BJ (cell line): ENCODE measurements at regions not wholly inside any gene's neighbourhood (a gene's known extent, or its start where the extent isn't known, plus 50 kb on each side); places are given as distances from the start of the nearest gene placed in this dataset.

ENCODE experiments used
- CTCF ChIA-PET: fragments of 350-600 bp; formaldehyde crosslinking; extraction: SDS; loops from one replicate; lab custom pipeline; 2021; ENCODE audit warnings: antibody characterized with exemption, inconsistent platforms; lab: Yijun Ruan, JAX
- POLR2A ChIA-PET: fragments of 300-600 bp; sonication (Branson Sonifier 250); formaldehyde crosslinking; extraction: SDS; loops from one replicate; lab custom pipeline; 2021; ENCODE audit warnings: antibody characterized with exemption; lab: Charles Lee
- DNase-seq: peaks from one replicate; pipeline ENCODE4 v3.0.0-alpha.2; 2011; ENCODE audit warnings: low read depth
- H3K27me3 ChIP-seq: 2 replicates; pipeline ENCODE4 v1.6.0; 2011; ENCODE audit warnings: low read length; ENCODE audit not compliant: control insufficient read depth, insufficient read depth
- H3K36me3 ChIP-seq: 2 replicates; pipeline ENCODE4 v1.5.1; 2011; ENCODE audit warnings: low read length; ENCODE audit not compliant: control insufficient read depth, insufficient read depth
- H3K4me3 ChIP-seq: 2 replicates; pipeline ENCODE4 v1.5.1; 2011; ENCODE audit warnings: low read depth, mild to moderate bottlenecking, control low read depth, low read length
- TF ChIP-seq, protein P1 (sequence below): IDR thresholded peaks from 2 replicates; pipeline ENCODE4 v1.5.1; 2011; ENCODE audit warnings: low read depth, mild to moderate bottlenecking, control low read depth, inconsistent platforms, low read length, moderate library complexity; ENCODE audit not compliant: insufficient read depth

DNA sequence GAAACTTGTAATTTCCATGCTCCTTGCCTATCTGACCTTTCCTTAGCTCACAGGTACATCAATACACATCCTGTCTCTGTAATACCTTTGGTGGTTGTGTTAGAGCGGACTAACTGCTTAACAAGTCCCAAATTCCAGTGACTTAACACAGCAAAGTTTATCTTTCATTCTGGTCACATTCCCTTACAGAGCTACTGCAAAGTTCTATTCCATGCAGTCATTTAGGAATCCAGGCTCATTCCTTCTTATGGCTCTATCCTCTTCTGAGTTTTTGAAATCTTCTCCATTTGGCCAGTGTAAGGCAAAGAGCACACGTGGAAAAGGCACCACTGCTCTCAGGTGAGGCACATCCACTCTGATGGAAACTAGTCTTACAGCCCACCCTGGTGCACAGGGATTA, 238.6 kb upstream of the ANKRD55 start:
- ChIA-PET POLR2A (no interaction called here), CTCF (interaction anchor here (0.9 to 2.7 kb wide), 2 partner anchors 10 to 13 kb away, joined by 3 to 10 read pairs; no protein-coding TSS in a partner anchor)
- Histone ChIP-seq H3K4me3 (no peak overlapping the region), H3K27me3 (no peaks in the 10 kb centered on the region), H3K36me3 (no peaks in the 10 kb centered on the region)
- TF ChIP-seq, protein P1, sequence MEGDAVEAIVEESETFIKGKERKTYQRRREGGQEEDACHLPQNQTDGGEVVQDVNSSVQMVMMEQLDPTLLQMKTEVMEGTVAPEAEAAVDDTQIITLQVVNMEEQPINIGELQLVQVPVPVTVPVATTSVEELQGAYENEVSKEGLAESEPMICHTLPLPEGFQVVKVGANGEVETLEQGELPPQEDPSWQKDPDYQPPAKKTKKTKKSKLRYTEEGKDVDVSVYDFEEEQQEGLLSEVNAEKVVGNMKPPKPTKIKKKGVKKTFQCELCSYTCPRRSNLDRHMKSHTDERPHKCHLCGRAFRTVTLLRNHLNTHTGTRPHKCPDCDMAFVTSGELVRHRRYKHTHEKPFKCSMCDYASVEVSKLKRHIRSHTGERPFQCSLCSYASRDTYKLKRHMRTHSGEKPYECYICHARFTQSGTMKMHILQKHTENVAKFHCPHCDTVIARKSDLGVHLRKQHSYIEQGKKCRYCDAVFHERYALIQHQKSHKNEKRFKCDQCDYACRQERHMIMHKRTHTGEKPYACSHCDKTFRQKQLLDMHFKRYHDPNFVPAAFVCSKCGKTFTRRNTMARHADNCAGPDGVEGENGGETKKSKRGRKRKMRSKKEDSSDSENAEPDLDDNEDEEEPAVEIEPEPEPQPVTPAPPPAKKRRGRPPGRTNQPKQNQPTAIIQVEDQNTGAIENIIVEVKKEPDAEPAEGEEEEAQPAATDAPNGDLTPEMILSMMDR, result no peak
- DNase-seq, result no peak

- ChIA-PET POLR2A (no interaction called here), CTCF (interaction anchor here (0.6 to 2.7 kb wide), 5 partner anchors 10 to 43 kb away, joined by 3 to 10 read pairs (median 3); no protein-coding TSS in a partner anchor)
- H3K36me3 ChIP-seq, result no peaks in the 10 kb centered on the region
- TF ChIP-seq, protein P1, result no peak
- no peak for DNase-seq
- H3K4me3 ChIP-seq, result no peak overlapping the region
- no peaks in the 10 kb centered on the region for H3K27me3 ChIP-seq
Observed at GRCh38 chr5:56470007-56470406, 236.9 kb upstream of the ANKRD55 start.

DNA sequence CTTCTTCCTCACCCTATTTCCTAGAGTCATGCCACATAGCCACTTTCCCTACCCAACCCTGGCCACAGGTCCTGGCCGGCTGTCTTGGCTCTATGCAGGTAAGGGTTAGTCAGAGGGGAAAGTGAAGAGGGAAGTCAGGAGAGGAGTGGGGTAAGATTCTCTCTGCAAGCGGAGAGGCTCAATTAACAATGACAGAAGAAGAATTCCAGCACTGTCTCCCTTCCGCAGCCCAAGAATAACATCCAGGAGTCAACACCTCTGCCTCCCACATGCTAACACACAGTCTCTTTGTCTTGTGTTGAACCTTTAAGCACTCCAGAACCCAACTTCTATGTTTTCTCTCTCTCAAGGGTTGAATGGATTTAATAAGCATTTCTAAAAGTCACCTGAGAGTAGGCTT, 235.1 kb upstream of the ANKRD55 start:
- TF ChIP-seq, protein P1, result no peak
- H3K27me3 ChIP-seq, result no peaks in the 10 kb centered on the region
- ChIA-PET CTCF (interaction anchor here (1.6 kb wide), 1 partner anchor 12 kb away, joined by 3 read pairs; no protein-coding TSS in a partner anchor), POLR2A (no interaction called here)
- no peak for DNase-seq
- H3K36me3 ChIP-seq, result no peaks in the 10 kb centered on the region
- H3K4me3 ChIP-seq, result no peak overlapping the region

DNA sequence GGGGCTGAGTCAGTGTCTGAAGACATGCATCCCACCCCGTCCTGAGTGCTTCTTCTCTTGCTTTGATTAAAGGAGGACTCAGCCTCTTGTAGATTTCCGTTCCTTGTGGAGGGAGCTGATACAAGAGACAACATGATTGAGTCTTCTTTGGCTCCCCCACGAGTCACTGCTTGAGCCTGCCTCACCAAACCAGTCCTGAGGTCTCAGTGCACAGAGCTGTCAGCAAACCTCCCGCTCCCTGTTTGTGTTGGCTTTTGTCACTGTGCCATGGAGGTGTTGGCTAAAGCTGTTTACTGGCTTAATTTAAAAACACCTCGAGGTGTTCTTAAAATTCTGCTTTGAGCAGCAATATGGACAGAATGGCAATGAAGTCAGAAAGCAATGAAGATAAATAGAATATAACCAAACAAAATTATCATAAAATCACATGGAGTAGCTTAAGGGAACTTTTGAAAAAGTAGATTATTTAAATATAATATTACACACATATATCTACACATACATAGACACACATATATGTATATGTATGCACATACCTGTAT, 234.1 kb upstream of the ANKRD55 start:
- Histone ChIP-seq H3K27me3 (no peaks in the 10 kb centered on the region), H3K4me3 (no peak overlapping the region), H3K36me3 (no peaks in the 10 kb centered on the region)
- TF ChIP-seq, protein P1, result no peak
- ChIA-PET POLR2A (no interaction called here), CTCF (interaction anchor here (0.9 to 1.0 kb wide), 2 partner anchors 10 to 13 kb away, joined by 3 read pairs; no protein-coding TSS in a partner anchor)
- DNase-seq, result no peak

DNA sequence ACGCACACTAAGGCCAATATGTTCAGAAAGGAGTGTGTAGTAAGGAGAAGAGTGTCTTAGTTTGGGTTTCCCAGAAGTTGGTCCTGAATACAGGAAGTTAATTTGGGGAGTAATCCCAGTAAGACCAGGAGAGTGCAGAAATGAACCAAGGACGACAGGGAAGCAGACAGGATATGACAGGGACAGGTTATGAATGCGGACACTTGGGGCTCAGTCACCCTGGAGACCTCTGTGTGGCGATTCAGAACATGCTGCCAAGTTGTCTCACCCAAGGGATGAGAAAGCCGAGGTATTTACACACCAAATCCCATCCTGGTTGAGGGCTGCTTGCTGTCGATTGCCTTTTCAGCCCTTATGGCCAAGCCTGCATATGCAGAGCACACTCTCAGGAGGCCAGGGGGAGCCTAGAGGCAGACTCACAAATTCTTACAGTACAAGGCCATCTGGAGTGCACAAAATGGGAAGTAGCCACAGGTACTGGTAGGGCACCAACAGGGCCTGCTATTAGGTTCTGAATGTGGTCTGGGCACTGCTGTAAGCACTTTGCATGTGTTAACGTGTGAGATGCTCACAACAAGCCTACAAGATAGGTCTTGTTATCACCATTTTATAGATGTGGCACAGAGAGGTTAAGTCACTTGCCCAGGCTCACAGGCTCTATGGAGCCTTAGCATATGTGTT, 233.1 kb upstream of the ANKRD55 start:
- POLR2A ChIA-PET, result no interaction called here
- H3K27me3 ChIP-seq, result no peaks in the 10 kb centered on the region
- TF ChIP-seq, protein P1, result no peak
- no peak overlapping the region for H3K4me3 ChIP-seq
- CTCF ChIA-PET, result interaction anchor here (1.0 kb wide), 1 partner anchor 11 kb away, joined by 3 read pairs; no protein-coding TSS in a partner anchor
- no peak for DNase-seq
- no peaks in the 10 kb centered on the region for H3K36me3 ChIP-seq
